ENCODE measurements at regions not wholly inside any gene's neighbourhood (a gene's known extent, or its start where the extent isn't known, plus 50 kb on each side); places are given as distances from the start of the nearest gene placed in this dataset.
"Not testable (repeated sequence)": the region's sequence is repeated elsewhere in the genome, so short reads cannot be mapped to it uniquely, and the experiment has no call there.

GRCh38 chr15:21565426-21565825 lies 125.1 kb upstream of the POTEB3 start:
- not testable (repeated sequence) for DNase-seq, H3K4me3 Mint-ChIP-seq, H3K27me3 Mint-ChIP-seq, ATAC-seq, H3K4me1 Mint-ChIP-seq, H3K9me3 Mint-ChIP-seq, H3K27ac Mint-ChIP-seq

GRCh38 chr15:21551809-21552208 lies 111.5 kb upstream of the POTEB3 start:
- not testable (repeated sequence) for DNase-seq, H3K27me3 Mint-ChIP-seq, H3K9me3 Mint-ChIP-seq, H3K4me1 Mint-ChIP-seq, H3K4me3 Mint-ChIP-seq, H3K27ac Mint-ChIP-seq
- ATAC-seq: peak; percentile 67

DNA sequence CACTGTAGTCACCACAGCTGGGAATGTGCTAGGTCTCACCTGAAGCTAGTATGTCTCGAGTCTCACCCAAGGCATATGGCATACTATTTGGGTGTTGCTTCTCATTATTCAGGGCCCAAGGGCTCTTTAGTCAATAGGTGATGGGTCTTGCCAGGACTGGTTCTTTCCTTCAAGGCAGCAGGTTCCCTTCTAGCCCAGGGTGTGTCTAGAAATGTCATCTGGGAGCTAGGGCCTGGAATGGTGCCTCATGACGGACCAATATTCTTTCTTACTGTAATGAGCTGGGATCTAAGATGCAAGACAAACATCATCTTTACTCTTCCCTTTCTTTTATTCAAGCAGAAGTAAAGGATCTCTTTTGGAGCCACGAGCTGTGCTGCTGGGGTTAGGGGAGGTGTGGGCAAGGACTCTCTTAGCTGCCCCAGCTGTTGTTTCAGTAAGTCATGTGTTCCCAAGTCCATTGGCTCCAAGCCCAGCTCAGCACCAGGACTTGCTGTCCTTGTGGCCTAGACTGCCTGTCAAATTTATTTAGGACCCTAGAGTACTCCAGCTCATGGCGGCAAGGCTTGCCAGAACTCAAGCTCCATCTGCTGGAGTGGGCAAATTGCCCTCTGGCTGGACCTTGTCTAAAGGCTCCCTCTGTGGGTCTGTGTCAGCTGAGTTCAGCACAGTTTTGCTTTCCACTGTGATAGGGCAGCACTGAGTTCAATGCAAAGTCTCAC lies 106.0 kb upstream of the POTEB3 start:
- H3K4me1 Mint-ChIP-seq, H3K4me3 Mint-ChIP-seq, H3K27ac Mint-ChIP-seq, H3K27me3 Mint-ChIP-seq, DNase-seq, ATAC-seq, H3K9me3 Mint-ChIP-seq: not testable (repeated sequence)

DNA sequence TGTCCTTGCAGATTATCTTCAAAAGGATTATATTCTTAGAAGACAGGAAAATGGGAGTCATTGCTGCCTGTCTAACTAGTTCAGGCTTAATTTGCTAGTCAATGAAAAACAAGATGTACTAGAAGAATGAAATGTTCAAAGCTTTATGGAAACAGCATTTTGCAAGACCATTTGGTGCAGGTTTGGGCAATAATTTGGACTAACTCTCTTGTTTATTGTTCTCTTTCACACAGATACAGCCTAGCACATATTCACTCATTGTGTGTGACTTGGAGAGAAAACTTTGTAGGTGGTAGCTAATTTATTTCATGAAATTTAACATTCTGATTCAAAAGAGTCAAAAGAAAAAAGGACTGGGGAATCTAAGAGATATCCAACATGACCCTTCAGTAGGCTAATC lies 92.5 kb upstream of the POTEB3 start:
- not testable (repeated sequence) for H3K4me1 Mint-ChIP-seq, H3K27me3 Mint-ChIP-seq, H3K27ac Mint-ChIP-seq, H3K4me3 Mint-ChIP-seq, ATAC-seq, H3K9me3 Mint-ChIP-seq, DNase-seq

GRCh38 chr15:21516248-21516647 lies 75.9 kb upstream of the POTEB3 start:
- H3K4me3 Mint-ChIP-seq, DNase-seq, H3K27me3 Mint-ChIP-seq, ATAC-seq, H3K27ac Mint-ChIP-seq, H3K9me3 Mint-ChIP-seq, H3K4me1 Mint-ChIP-seq: not testable (repeated sequence)

GRCh38 chr15:21515296-21515695 lies 75.0 kb upstream of the POTEB3 start:
- not testable (repeated sequence) for ATAC-seq, H3K9me3 Mint-ChIP-seq, H3K4me3 Mint-ChIP-seq, DNase-seq, H3K27ac Mint-ChIP-seq, H3K27me3 Mint-ChIP-seq, H3K4me1 Mint-ChIP-seq

DNA sequence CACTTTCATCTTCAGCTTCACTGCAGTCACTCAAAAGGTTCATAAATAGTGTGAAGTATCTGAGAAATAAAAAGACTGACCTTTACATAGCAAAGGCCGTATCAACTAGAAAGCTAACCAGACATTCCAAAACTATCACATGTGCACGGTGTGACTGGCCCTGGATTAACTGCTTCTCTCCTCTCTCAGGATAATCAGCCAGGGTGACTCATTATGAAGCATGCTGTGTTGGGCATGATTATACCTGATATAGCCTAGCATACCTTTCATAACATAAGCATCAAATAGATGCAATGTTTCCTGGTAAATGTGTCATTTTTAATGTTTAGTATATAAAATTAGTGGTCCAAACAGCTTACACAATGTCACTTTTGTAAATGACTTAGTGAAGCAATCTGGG lies 62.7 kb upstream of the POTEB3 start:
- DNase-seq, H3K27me3 Mint-ChIP-seq, H3K4me3 Mint-ChIP-seq, ATAC-seq, H3K9me3 Mint-ChIP-seq, H3K4me1 Mint-ChIP-seq, H3K27ac Mint-ChIP-seq: not testable (repeated sequence)
